HG02763 (cell line): ENCODE measurements at regions not wholly inside any gene's neighbourhood (a gene's known extent, or its start where the extent isn't known, plus 50 kb on each side); places are given as distances from the start of the nearest gene placed in this dataset.

Experiments used
- ATAC-seq: cut with Tn5 transposase; IDR thresholded peaks from one replicate; pipeline ENCODE4 v1.9.1; 2021; ENCODE audit warnings: mild to moderate bottlenecking, moderate library complexity; ENCODE audit not compliant: unreplicated experiment

GRCh38 chr12:115243933-115244628, 560.1 kb upstream of the TBX3 start:
- ATAC-seq, result no peak

- no peak for ATAC-seq
These were observed 556.3 kb upstream of the TBX3 start for GRCh38 chr12:115240251-115240650.

GRCh38 chr12:115235880-115236279, 551.9 kb upstream of the TBX3 start:
- ATAC-seq, result no peak

DNA sequence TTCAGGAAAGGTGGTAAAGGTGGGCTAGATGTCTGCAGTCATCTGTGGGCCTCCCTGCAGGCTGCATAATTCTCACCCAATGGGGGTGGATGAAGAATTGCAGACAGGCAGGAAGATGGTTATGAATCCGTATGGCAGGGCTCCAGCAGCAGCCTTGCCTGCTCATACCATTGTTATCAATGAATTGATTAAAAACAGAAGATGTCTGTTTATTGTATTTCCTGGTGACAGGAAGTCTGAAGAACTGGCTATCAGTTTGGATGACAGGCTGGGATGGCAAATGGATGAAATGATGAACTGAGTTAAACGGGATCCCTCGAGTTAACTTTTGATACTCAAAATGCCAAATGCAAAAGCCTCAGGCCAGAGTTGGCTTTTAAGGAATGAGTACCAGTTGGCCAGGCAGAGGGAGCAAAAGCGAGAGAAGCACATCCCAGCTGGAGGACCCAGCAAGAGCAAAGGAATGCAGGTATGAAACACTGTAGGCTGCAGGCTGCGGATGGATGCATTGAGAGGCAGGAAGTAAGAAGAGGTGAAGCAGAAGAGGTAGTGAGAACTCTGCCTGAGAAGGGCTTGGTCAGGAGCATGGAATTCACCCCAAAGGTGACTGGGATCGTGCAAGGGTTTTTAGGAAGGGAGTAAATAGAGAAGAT, 550.0 kb upstream of the TBX3 start:
- ATAC-seq, result no peak

DNA sequence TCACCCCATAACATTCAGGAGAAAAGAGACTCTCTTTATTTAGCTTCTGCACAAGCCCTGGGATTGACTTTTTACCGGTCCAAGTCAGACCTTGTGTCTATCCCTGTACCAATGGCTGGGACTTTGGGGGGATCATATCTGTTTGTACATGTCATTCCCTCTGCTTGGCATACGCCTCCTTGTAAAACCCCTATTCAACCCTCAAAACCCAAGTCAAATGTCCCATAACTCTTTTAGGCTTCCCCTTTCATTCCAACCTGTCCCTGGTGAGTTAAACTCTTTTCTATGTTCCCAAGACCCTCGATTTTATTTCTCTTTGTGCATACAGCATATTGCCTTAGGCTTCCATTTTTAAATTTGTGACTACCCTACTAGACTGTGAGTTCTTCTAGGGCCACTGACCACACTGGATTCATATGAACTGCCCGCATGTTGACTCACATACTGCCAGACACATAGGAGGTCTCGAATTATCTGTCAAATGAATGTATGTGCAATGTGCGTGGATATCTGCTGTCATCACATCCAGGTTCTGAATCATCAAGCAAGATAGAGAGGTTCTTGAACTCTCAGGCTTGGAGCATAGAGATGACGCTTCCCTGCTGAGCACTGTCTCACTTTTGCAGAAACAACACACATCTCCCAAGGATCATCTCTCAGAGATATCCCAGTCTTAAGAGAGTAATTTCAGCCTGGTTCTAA, 548.6 kb upstream of the TBX3 start:
- no peak for ATAC-seq

DNA sequence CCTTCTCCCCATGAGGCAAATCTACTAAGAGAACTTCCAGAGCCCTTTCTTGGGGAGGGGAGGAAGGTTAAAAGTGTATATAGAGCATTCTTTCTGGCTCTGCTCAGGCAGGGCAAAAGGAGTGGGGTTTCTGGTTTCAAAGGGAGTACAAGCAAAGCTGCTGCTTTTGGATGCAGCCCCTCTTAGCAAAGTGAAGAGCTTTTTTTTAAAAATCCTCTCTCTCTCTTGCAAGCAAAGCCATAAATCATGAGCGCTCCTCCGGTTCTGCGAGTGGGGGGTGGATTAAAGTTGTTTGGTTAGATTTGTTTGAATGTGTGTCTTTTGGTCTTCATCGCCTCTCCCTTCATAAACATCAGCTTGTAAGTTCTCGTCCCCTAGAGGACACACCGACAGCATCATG, 546.6 kb upstream of the TBX3 start:
- no peak for ATAC-seq

DNA sequence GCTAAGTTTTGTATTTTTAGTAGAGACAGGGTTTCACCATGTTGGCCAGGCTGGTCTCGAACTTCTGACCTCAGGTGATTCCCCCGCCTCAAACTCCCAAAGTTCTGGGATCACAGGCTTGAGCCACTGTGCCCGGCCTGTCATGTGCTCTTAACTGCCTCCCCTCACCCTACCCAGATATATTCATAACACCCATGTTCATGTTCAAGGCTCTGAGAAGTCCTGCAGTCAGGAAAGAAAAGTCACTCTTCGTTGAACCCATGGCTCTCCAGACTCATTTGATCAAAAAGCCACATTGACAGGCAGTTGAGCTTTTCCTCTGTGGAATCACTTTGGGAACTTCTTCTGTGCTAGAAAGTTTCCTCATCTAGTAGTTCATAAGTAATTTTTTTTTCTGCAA, 545.5 kb upstream of the TBX3 start:
- ATAC-seq, result no peak

- ATAC-seq, result no peak
These were observed 544.5 kb upstream of the TBX3 start for GRCh38 chr12:115228434-115228833.

GRCh38 chr12:115227137-115227615, 543.2 kb upstream of the TBX3 start:
- ATAC-seq, result no peak

GRCh38 chr12:115225845-115226244, 541.9 kb upstream of the TBX3 start:
- no peak for ATAC-seq

DNA sequence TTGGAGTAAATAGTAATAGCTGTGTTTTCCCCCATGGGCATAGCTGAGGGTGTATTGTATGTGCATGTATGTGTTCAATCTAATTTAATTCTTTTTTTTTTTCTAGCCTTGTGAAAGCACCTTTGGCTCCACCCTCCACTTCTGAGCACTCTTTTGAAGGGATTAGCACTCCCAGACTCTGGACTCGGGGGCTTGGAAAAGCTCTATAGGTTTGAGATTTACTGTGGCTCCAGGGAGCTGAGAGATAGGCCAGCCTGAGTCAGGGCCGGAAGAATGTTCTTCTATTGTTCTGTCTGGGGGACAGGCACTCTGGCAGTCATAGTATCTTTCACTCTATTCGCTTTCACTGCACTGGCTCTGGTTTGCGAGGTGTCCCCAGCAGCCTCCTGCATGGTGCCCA, 540.0 kb upstream of the TBX3 start:
- no peak for ATAC-seq

- no peak for ATAC-seq
These were observed 539.3 kb upstream of the TBX3 start for GRCh38 chr12:115223322-115223721.

DNA sequence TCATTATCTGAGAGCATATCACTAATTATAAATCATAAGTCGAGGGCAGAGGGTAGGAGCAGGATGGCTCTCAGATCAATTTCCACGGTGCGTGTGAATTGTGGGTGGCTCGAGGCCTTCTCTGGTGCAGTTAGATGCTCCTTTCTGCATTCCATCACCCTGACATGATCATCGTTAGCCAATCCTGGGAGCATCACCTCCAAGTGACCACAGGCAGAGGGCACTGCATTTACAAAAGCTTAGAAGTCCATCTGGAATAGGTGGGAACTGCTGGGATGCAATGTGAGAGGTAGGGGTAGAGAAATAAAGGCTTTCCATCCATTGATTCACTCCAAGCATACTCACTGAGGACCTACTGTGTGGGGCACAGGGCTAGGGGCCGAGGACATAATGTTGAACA, 538.2 kb upstream of the TBX3 start:
- ATAC-seq, result no peak

- ATAC-seq, result no peak
These were observed 532.3 kb upstream of the TBX3 start for GRCh38 chr12:115216301-115216700.

GRCh38 chr12:115215544-115215943, 531.6 kb upstream of the TBX3 start:
- no peak for ATAC-seq

- ATAC-seq, result no peak
These were observed 529.6 kb upstream of the TBX3 start for GRCh38 chr12:115213538-115214016.

DNA sequence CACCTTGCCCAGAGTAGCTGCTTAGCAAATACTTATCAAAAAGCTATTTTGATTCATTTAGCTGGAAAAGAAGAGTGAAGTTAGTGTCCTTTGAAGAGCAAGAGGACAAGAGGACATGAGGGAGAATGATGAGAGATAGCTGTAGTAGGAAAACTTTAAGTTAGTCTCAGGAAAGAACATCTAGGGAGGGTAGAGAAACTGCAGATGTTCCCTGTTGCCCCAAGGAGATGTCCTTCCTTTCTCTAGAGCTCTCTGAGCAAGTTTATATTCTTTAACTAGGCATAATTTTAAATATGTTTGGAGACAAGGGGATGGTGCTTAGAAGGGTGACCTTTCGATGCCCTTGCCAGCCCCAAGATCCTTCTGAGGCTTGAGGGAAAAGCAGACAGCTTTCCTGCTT, 529.1 kb upstream of the TBX3 start:
- no peak for ATAC-seq

DNA sequence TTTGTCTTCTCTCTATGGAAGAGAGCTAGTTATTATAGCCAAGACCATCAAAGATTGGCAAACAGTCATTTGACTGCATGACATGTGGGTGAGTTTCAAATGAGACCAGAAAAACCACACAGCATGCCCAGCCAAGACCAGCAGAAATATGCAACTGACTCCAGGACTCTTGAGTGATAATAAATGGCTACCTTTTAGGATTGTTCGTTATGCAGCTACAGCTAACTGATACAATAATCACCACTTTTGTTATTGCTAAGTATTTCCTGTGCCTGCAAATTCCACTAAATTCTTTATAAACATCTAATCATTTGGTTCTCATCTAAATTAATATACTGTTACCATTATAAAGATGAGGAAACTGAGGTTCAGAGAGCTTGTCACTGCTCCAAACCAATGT, 528.4 kb upstream of the TBX3 start:
- no peak for ATAC-seq

DNA sequence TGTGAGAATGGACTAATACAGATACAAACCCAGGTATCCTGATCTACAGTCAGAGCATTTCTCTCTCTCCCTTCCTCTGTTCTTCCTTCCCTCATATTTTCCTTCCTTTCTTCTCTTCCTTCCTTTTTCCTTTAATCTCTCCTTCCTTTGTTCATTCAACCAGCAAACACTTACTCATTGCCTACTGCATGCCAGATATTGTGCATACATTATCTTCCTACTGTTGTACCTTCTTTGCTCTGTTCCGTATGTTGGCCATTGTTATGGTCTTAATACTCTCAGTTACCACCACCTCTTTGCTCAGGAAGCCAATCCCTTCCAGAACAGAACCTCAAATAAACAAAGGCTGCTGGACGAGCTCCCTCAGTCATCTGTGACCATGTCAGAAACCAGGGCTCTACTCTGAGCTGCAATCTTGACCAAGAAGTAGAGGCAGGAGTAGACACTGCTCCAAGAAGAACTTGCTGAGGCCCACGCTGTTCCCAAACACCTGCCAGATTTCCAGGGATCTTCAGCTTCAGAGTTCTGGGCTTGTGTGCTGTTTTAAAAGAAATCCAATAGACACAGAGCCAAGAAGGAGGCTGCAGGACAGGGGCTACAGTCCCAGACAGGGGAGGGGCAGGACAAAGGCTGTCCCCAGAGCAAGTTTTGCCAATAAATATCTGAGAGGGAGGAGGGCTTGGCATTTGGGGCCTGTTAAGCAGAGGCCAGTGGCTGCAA, 526.7 kb upstream of the TBX3 start:
- ATAC-seq, result no peak

- no peak for ATAC-seq
These were observed 525.3 kb upstream of the TBX3 start for GRCh38 chr12:115209230-115209629.

GRCh38 chr12:115208098-115208497, 524.1 kb upstream of the TBX3 start:
- ATAC-seq, result no peak
